Kidney glomerular epithelial cell (primary cell): ENCODE measurements at regions not wholly inside any gene's neighbourhood (a gene's known extent, or its start where the extent isn't known, plus 50 kb on each side); places are given as distances from the start of the nearest gene placed in this dataset.
A peak's percentile ranks its signal among the peaks of the same experiment; 100 is the strongest.

Experiments
- DNase-seq: peaks from one replicate; lab custom pipeline; 2025; lab: John Stamatoyannopoulos, UW

DNA sequence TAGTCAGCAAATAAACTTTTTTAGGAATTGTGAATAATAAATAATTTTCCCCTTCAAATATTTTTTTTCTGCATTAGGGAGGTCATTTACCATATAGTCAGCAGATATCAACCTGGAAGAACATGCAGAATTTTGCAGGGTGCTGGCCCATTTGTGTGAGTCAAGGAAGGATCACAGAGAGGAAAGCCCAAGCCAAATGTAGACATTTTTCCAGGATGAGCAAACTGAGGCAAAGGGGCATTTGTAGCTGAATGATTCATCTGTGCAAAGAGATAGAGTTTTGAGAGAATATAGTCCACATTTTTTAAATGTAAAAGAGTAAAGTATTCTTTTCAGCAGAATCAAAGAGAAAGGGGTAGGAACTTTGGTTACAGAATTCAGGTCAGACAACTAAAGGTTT, 555.5 kb upstream of the MARCKS start:
- DNase-seq: no peak

DNA sequence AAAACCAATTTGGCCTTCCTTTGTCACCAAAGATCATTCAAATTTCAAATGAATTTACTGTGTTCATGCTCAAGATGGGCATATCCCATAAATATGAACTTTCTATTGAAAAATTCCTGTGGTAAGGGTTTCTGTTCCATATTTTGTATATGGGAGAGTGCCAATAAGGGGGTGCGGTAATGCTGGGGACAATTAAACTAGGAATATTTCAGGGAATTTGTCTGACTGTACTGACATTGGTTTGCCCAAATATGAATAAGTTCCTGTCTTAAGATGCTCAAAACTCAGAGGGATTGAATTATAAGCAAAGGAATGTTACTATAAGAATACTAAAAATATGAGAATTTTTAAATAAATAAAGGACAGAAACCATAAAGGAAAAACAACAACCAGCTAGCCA, 553.0 kb upstream of the MARCKS start:
- DNase-seq: no peak

DNA sequence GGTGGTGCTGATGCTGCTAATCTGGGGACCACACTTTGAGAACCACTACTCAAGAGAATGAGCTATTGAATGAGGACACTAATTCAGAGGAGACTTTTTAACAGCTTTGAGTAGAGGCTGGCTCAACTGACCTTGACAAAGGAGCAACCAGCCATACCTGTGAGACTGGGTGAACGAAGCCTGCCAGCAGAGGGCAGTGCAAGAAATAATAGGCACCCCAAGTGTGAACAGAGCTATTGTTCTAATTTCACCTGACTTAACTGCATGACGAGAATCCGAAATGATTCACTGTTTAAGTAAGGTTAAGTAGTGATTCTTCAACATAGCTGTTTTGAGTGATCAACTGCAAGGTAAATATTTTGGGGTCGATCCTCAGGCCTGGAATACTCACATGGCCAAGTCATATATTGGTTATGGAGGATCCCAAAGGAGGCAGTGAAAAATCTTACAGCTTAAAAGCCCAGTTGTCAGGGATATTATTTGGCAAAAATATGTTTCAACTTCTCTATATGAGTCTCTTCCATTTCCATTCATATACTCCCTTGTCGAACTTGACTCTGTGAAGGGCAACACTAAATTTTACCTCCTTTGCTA, 550.5 kb upstream of the MARCKS start:
- peak; percentile 14 for DNase-seq

DNA sequence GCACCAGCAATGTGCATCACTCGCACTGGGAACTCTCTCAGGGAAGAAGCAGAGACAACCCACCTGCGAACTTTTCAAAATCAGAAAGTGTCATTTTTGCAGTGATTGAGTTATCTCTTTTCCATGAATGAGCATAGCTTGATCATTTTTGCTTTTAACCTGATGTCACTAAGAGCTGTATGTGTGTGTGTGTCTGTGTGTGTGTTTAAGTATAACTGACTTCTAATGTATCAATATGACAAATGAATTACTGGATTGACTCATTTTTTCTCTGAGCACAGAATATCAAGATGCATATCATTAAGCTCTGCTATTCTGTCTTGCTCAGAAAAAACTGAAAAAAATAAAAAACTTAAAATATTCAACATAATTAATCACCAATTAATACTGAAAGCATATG, 548.9 kb upstream of the MARCKS start:
- no peak for DNase-seq

DNA sequence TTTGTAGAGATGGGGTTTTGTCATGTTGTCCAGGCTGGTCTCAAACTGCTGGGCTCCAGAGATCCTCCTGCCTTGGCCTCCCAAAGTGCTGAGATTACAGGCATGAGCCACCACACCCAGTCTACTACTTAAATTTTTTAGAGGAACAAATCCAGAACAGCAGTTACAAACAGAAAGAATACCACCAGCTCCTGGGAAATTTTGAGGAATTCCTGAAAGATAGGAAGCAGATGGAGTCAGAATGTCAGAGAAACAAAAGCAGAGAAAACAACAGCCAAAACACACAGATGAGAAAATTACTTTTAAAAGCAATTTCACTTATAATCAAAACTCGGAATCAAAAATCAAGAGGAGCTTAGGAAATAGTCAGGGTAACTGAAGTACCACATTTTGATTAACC, 543.3 kb upstream of the MARCKS start:
- no peak for DNase-seq

DNA sequence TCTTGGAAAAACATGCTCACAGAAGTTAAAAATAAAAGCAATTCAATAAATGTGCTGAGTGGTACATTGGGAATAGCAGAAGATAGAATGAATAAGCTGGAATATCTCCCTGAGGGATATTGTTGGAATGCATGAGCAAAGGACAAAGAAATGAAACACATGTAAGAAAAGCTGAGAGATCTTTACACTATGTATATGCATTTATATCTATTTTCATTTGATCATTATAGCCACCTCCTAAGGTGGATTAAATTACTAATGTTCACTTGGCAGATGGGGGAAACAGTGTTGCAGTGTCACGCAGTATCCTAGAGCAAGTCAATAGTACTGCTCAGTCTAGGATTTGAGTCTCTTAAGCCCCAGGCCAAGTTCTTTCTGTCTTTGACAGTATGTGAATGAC, 542.0 kb upstream of the MARCKS start:
- DNase-seq: no peak

DNA sequence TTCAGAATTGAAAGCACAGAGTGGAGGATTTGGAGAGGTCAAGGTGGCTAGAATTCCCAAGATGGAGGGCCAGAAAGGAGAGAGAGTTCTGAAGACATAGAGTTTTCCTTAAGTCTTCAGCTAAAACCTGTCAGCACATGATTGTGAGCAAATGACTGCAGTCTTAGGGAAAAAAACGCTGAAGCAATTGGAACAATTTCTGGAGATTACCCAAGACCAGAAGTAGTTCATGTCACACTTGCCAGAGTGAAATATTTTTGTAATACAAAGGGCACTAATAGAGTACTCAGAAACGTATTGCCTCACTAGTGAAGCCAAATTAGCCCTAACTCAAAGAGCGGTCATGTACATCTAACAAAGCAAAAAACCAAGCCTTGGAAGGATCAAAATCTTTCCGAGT, 541.3 kb upstream of the MARCKS start:
- no peak for DNase-seq

DNA sequence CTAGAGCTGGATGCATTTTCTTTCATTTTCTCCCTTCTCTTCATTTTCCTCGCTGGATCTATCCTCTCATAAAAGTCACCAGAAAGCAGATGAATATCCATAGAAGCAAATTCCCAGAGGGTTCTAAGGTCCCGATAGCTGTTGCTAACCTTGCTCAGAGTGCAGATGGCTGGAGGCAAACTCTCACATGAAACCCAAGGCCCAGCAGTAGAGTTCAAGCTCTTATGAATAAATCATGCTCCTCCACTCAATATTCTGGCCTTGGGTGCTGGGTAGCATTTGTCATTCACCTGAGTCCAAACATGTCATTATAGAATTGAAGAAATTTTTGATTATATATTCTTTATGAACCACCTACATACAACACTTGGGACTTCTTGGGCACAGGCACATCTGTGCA, 539.7 kb upstream of the MARCKS start:
- DNase-seq: no peak

DNA sequence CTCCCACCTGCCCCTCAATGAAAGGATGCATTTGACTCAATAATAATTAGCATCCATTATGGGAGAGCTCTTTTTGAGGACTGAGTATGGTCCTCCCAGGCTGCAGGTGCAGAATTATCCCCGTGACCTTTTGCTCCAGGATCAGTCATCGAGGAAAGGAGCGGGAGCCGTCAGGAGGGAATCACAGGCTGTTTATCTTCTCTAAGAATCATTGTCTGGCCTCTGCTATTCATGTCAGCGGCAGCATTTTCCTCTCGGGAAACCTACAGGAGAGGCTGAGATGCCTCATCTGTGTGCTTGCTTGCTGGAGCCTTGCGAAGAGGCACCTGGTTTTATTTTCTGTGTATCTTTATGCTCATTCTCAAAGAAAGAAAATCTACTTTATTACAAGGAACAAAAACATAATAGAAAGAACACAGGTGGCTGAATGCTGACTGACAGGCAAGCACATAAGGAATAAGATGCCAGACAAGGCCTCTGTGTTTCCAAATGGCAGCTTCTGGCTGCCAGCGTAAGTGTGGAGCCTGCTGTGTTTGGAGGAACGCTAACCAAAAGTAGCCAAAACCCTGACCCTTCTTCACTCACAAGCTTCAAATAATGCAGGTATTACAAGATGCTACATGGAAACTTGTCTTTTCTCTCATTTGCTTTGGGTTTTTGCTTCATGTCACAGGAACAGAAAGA, 539.1 kb upstream of the MARCKS start:
- DNase-seq: no peak

DNA sequence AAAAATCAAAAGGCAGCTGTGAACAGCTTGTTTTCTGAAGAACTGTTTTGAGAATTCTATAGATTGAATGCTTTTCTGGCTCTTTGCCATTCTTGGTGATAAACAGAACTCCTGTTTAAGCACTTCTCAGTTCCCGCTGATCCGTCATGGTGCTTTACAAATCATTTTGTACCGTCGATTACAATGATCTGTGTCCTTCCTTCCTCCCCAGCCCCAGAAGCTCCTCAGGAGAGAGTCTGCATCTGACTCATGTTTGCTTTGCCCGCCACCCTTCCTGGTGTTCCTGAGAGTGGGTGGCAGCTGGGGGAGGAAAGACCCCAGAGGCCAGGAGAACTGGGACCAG, 538.6 kb upstream of the MARCKS start:
- no peak for DNase-seq

DNA sequence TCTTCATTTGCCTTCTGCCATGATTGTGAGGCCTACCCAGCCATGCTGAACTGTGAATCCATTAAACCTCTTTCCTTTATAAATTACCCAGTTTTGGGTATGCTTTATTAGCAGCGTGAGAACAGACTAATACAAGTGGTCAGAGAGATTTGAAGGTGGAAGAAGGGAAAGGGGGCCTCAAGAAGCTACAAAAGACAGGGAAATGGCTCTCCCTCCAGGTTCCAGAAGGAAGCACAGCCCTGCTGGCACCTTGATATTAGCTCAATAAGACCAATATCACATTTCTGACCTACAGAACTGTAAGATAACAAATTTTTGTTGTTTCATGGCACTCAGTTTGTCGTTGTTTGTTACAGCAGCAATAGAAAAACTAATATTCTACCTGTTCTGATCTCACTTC, 536.5 kb upstream of the MARCKS start:
- DNase-seq: no peak

DNA sequence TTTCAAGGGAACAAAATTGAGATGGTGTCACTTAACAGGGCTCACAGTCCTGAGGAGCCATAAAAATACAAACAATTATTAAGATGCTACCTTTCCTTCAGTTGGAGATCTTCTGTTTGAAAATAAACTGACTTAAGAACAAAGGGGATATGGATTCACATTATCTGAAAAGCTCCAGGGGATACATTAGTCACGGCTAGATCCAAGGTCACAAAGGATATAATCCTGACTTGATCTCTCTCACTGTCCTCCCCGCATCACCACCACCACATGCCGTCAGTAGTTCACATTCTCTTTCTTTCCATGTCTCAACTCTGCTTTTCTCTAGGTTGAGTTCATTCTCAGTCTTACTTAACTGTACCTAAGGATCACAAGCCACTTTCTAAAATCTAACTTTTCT, 530.4 kb upstream of the MARCKS start:
- no peak for DNase-seq

DNA sequence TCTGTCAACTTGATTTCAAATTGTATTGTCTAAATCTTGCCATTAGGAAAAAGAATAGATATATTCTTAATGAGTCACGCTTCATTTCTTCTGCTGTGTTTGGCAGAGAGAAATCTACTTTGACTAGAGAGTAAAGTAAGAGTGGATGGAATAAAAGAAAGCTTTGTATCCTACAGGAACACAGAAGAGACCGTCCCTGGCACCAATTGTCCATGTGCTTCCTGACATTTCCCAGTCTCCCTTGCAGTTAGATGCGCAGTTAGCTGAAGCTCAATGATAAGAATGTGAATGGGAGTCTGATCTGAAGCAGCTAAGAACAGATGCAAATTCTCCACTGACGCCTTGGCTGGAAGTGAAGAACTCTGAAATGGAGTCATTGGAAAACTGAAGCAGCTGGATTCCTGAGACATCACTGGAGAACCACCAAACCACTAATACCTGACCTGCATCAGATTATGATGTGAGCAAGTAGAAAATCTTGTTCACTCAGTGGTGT, 528.2 kb upstream of the MARCKS start:
- no peak for DNase-seq

DNA sequence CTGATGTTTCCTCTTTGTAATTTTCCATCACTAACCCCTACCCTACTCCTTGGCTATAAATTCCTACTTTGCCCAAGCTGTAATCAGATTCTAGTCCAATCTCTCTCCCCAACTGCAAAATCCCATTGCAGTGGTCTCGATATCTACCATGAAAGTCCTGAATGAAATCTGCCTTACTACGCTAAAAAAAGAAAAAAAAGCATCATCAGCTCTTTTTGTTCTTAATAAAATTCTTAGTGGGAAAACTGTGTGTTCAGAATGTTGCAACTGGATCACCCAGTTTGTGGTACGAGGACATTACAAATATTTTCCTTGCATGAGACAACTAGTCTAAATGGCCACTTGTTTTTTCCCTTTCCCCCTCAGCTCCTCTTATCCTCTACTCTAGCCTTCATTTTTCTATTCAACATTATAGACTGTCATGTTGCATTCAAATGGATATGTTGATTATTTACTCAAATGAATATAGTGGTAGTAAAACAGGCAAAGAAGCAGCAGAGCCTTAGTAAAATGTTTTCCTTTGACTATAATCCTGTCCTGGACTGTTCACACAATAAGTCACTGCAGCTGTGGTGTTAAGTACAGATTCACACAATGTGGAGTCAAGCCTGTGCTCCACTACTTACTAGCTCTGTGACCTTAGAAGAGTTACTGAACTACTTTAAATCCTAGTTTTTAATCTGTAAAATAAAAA, 527.1 kb upstream of the MARCKS start:
- DNase-seq: no peak

DNA sequence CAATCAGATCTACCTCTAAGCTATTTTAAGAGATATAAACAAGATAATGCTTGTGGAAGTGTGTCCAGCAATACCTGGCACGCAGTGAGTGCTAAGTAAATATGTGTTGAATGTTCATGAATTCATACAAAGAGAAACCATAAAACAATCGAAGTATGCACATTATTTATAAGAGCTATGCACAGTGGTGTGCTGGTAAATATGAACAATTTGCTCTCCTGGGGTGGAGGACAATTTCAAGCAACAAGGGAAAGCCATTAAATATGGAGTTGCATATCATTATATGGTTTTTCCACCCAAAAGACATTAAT, 526.6 kb upstream of the MARCKS start:
- no peak for DNase-seq

DNA sequence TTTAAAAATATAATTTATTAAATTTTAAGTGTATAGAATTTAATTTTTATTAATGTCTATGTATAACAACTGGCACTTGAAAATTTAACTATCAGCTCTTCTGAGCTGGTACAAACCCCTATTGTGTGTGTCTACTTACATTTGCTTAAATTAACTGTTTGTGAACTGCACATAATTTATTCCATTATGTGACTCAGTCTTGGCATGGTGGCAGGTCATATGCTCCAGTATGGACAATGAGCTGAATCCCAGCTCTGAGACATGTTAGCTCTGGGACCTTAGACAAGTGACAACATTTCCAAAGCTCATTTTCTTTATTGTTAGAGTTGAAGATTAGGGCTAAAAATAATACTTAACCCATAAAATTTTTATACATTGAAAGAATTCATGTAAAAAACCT, 526.1 kb upstream of the MARCKS start:
- DNase-seq: no peak

DNA sequence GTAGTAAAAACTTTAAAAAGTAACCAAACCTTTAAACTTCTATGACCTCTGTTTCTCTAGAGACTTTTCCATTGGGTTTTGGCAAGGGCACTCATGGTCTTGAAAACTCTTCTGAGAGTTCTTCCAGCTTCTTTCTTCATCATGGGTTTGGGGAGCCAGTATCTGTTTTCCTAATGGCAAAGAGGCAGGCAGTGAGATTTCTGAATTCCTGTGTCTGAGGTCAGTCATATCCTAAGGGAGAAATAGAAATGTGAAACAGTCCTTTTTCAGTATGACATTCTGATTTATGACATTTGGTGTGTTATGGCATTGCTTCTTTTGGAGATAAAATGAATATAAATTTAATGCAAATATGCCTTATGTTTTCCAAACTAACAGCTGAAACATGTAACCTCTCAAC, 518.5 kb upstream of the MARCKS start:
- no peak for DNase-seq

DNA sequence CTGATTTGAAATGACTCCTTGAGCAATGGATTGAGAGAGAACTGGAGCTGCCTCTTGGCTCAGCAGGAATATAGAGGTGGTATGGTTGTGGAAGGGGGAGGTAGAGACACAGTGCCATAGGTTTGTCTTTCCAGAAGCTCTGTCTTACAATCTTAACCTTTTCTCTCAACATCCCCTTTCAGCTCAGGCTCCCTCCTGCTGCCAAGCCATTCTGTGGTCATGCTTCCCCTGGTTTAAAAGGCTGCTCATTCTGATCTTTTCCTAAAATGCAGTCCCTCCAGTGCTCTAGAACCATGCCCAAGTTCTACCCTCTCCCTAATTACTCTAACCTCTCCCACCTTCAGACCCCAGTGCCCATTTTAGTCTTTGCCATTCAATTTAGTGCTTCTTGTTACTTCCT, 517.9 kb upstream of the MARCKS start:
- no peak for DNase-seq

DNA sequence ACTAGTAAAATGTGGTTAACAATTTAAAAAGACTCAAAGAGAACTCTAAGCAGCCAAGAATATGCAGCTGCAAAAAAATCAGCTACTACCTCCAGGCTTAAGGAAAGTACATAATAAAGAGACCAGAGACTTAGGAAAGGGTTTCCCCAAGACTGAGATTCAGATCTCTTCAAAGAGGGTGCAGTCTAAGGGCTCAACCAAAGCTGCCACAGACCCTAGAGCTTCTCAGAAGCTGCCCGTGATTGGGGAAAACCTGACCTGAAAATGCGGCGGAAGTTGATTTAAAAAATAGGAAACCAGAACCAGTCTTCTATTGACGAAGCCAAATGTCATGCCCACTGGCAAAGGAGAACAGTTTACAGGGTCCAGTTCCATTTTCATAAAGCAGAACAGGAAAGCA, 516.8 kb upstream of the MARCKS start:
- DNase-seq: no peak

DNA sequence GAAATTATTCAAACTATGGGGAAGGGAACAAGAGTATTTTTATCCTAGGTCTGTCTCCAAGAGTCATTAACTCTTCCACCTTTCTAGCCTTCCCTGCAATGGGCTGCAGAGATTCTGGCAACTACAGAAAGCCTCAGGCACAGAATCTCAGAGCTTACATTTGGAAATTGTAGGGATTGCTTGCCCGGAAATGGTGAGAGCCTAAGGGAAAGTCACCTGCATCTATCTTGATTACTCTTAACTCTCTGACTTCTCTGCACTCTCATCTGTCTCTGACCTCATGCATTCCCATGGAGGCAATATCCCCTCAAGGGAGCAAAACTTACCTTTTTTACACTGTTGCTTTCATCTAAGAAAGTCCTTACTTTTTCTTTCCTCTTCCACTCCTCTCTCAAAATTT, 513.2 kb upstream of the MARCKS start:
- no peak for DNase-seq

DNA sequence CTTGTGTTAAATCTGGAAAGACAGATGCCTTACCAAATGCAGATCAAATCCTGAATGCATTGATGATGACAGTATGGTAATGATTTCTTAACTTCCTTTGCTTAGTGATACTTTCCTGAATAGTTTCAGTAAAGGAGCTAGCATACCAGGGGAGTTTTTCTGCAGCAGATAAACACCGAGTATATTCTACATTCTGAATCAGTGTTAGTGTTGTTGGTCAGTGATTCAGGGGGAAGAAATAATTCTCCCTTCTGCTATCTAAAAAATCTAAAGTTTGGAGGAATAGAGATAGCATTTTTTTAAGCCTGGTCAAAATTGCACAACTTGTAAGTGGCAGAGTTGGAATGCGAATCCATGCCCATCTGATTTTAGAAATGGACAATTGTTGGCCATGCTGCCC, 512.2 kb upstream of the MARCKS start:
- no peak for DNase-seq

DNA sequence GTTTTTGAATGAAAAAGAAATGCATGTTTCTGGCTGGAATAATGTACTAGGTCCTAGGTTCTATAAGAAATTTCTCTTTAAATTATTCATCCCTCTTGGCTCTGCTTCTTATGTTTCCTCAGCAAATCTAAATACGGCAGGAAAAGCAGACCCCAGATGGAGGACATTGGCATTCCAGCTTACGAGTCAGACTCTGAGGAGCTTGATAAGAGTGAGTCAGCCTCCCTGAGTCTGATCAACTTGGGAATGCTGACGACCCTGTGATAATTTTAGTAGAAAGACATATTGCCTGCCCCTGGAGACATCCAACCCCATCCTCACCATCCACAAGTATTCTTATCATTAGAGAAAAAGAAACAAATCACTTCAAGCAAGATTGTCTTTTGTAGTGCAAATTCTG, 509.7 kb upstream of the MARCKS start:
- no peak for DNase-seq

DNA sequence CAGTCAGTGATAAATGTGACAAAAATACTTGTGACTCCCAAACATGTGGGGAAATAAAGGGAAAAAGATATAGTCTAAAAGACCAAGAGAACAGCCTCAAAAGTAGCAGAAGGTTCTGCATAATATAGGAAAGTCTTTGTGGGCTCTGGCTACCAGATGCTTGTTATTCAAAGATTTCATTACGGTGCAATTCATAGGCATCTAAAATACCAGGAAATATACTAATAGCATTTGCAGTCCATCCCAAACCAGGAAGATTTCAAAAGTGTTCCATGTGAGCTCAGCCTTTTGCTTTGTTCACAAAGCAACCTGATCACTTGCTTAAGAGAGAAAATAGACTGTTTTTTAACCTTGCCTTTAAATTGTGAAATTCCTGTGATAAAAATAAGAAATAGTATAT, 506.7 kb upstream of the MARCKS start:
- no peak for DNase-seq
